ENCODE measurements at regions not wholly inside any gene's neighbourhood (a gene's known extent, or its start where the extent isn't known, plus 50 kb on each side); places are given as distances from the start of the nearest gene placed in this dataset.

GRCh38 chr7:94104301-94104700 is 100.1 kb upstream of the BET1 start:
- no peak for DNase-seq (ENCODE audit: low read depth, low spot score)
- no peaks in the 10 kb centered on the region for H4K20me1 ChIP-seq (replicated peaks; ENCODE audit: control insufficient read depth, extremely low read depth, insufficient read depth, low read length)
- FAIRE-seq: no peak
- ChIA-PET CTCF (no interaction called here), POLR2A (no interaction called here)
- no peaks in the 10 kb centered on the region for H3K9me1 ChIP-seq (replicated peaks; ENCODE audit: control insufficient read depth, extremely low read depth, insufficient read depth, low read length)
- no peak overlapping the region for H3K4me3 ChIP-seq (replicated peaks in 1 of 3; ENCODE audit: insufficient read depth in 1 of 3, low read depth in 1 of 3, low read length in 3 of 3)
- no peaks in the 10 kb centered on the region for H3K79me2 ChIP-seq (ENCODE audit: control insufficient read depth, insufficient read depth, low read length)
- intact Hi-C loops (cut with micrococcal nuclease) (no loop called here), dilution Hi-C loops (cut with MboI; ENCODE audit: extremely low pct_ligation_motif_present, low sequenced_read_pairs) (no loop called here)
- no peaks in the 10 kb centered on the region for H3K4me1 ChIP-seq (ENCODE audit: control insufficient read depth, extremely low read depth, insufficient read depth, low read length)
- no peak for TF ChIP-seq POLR2AphosphoS5 (IDR thresholded peaks at IDR 0.05; ENCODE audit: insufficient read depth, low read depth, low read length)
- no peak for TF ChIP-seq EZH2 (IDR thresholded peaks at IDR 0.05; ENCODE audit: borderline replicate concordance, low read depth, low read length, severe bottlenecking)
- TF ChIP-seq CTCF (IDR thresholded peaks at IDR 0.05; ENCODE audit: extremely low read depth in 1 of 2, insufficient read depth in 1 of 2, low read depth in 1 of 2, low read length in 2 of 2): no peak
- no peak for TF ChIP-seq FOS (IDR thresholded peaks at IDR 0.05; ENCODE audit: borderline replicate concordance, insufficient read depth, low read length)
- no peak for TF ChIP-seq MYC (IDR thresholded peaks at IDR 0.05; ENCODE audit: low read depth, low read length)
- TF ChIP-seq MAX (IDR thresholded peaks at IDR 0.05; ENCODE audit: insufficient read depth, insufficient read length): no peak
- no peaks in the 10 kb centered on the region for H3K27me3 ChIP-seq (ENCODE audit: control insufficient read depth in 2 of 2, insufficient read depth in 2 of 2, low read length in 2 of 2)
- no TSS peak for BruUV-seq (replicated peaks)
- no peak overlapping the region for H3K4me2 ChIP-seq (ENCODE audit: insufficient read depth, low read length)
- H3K9me3 ChIP-seq (replicated peaks; ENCODE audit: control insufficient read depth, insufficient read depth, low read length): no peaks in the 10 kb centered on the region
- no peak overlapping the region for H3K9ac ChIP-seq (replicated peaks; ENCODE audit: extremely low read depth, insufficient read depth, low read length)
- H3K27ac ChIP-seq (ENCODE audit: insufficient read depth, low read depth, low read length): no peak overlapping the region
- no peaks in the 10 kb centered on the region for H3K36me3 ChIP-seq (ENCODE audit: control insufficient read depth in 2 of 2, extremely low read depth in 1 of 2, insufficient read depth in 2 of 2, low read length in 2 of 2)
- H2AFZ ChIP-seq (ENCODE audit: low read depth, low read length): no peak overlapping the region

GRCh38 chr7:94109556-94109955 is 105.4 kb upstream of the BET1 start:
- no peaks in the 10 kb centered on the region for H3K4me1 ChIP-seq (ENCODE audit: control insufficient read depth, extremely low read depth, insufficient read depth, low read length)
- H3K4me3 ChIP-seq (replicated peaks in 1 of 3; ENCODE audit: insufficient read depth in 1 of 3, low read depth in 1 of 3, low read length in 3 of 3): no peak overlapping the region
- intact Hi-C loops (cut with micrococcal nuclease) (no loop called here), dilution Hi-C loops (cut with MboI; ENCODE audit: extremely low pct_ligation_motif_present, low sequenced_read_pairs) (no loop called here)
- DNase-seq (ENCODE audit: low read depth, low spot score) (no peak), FAIRE-seq (no peak)
- H4K20me1 ChIP-seq (replicated peaks; ENCODE audit: control insufficient read depth, extremely low read depth, insufficient read depth, low read length): no peaks in the 10 kb centered on the region
- ChIA-PET POLR2A (no interaction called here), CTCF (interaction anchor here (1.0 to 1.5 kb wide), 5 partner anchors 9 to 310 kb away, joined by 3 to 5 read pairs (median 3); no protein-coding TSS in a partner anchor)
- H3K27me3 ChIP-seq (ENCODE audit: control insufficient read depth in 2 of 2, insufficient read depth in 2 of 2, low read length in 2 of 2): no peaks in the 10 kb centered on the region
- H3K9me3 ChIP-seq (replicated peaks; ENCODE audit: control insufficient read depth, insufficient read depth, low read length): no peaks in the 10 kb centered on the region
- H3K27ac ChIP-seq (ENCODE audit: insufficient read depth, low read depth, low read length): no peak overlapping the region
- no TSS peak for BruUV-seq (replicated peaks)
- H3K9me1 ChIP-seq (replicated peaks; ENCODE audit: control insufficient read depth, extremely low read depth, insufficient read depth, low read length): no peaks in the 10 kb centered on the region
- H3K9ac ChIP-seq (replicated peaks; ENCODE audit: extremely low read depth, insufficient read depth, low read length): no peak overlapping the region
- no peaks in the 10 kb centered on the region for H3K36me3 ChIP-seq (ENCODE audit: control insufficient read depth in 2 of 2, extremely low read depth in 1 of 2, insufficient read depth in 2 of 2, low read length in 2 of 2)
- no peak overlapping the region for H3K4me2 ChIP-seq (ENCODE audit: insufficient read depth, low read length)
- no peaks in the 10 kb centered on the region for H3K79me2 ChIP-seq (ENCODE audit: control insufficient read depth, insufficient read depth, low read length)
- TF ChIP-seq MAX (IDR thresholded peaks at IDR 0.05; ENCODE audit: insufficient read depth, insufficient read length): no peak
- no peak for TF ChIP-seq CTCF (IDR thresholded peaks at IDR 0.05; ENCODE audit: extremely low read depth in 1 of 2, insufficient read depth in 1 of 2, low read depth in 1 of 2, low read length in 2 of 2)
- TF ChIP-seq GATA2 (IDR thresholded peaks at IDR 0.05; ENCODE audit: insufficient read depth, insufficient read length, low read depth, low read length): no peak
- no peak for TF ChIP-seq FOS (IDR thresholded peaks at IDR 0.05; ENCODE audit: borderline replicate concordance, insufficient read depth, low read length)
- H2AFZ ChIP-seq (ENCODE audit: low read depth, low read length): no peak overlapping the region
